HEK293 (cell line): ENCODE measurements at regions not wholly inside any gene's neighbourhood (a gene's known extent, or its start where the extent isn't known, plus 50 kb on each side); places are given as distances from the start of the nearest gene placed in this dataset.

ENCODE experiments used
- ATF2 ChIP-seq: fragments of 450-650 bp; formaldehyde crosslinking; IDR thresholded peaks from 2 replicates; pipeline ENCODE4 v1.5.1; 2016; ENCODE audit warnings: missing biosample characterization, missing genetic modification characterization, low read depth
- BCL11A ChIP-seq: fragments of 450-650 bp; formaldehyde crosslinking; IDR thresholded peaks from 2 replicates; pipeline ENCODE4 v1.5.1; 2016; ENCODE audit warnings: low read depth, missing biosample characterization, missing genetic modification characterization
- BCL11B ChIP-seq: fragments of 450-650 bp; formaldehyde crosslinking; IDR thresholded peaks from 2 replicates; pipeline ENCODE4 v1.5.1; 2016; ENCODE audit warnings: low read depth, missing biosample characterization, missing genetic modification characterization
- IKZF3 ChIP-seq: fragments of 450-650 bp; IDR thresholded peaks from 2 replicates; pipeline ENCODE4 v1.5.0; 2018; ENCODE audit warnings: missing biosample characterization, mild to moderate bottlenecking, missing genetic modification characterization, moderate library complexity
- KLF1 ChIP-seq: fragments of 450-650 bp; formaldehyde crosslinking; IDR thresholded peaks from 2 replicates; pipeline ENCODE4 v1.5.1; 2016; ENCODE audit warnings: missing biosample characterization, missing genetic modification characterization
- MZF1 ChIP-seq: fragments of 450-650 bp; formaldehyde crosslinking; IDR thresholded peaks from 2 replicates; pipeline ENCODE4 v1.5.1; 2017; ENCODE audit warnings: missing biosample characterization, missing genetic modification characterization, borderline replicate concordance
- PATZ1 ChIP-seq: fragments of 450-650 bp; formaldehyde crosslinking; IDR thresholded peaks from 2 replicates; pipeline ENCODE4 v1.5.1; 2016; ENCODE audit warnings: missing biosample characterization, missing genetic modification characterization
- SCRT2 ChIP-seq: fragments of 450-650 bp; formaldehyde crosslinking; IDR thresholded peaks from 2 replicates; pipeline ENCODE4 v1.5.1; 2016; ENCODE audit warnings: missing biosample characterization, missing genetic modification characterization
- SP7 ChIP-seq: fragments of 450-650 bp; formaldehyde crosslinking; IDR thresholded peaks from 2 replicates; pipeline ENCODE4 v1.5.1; 2016; ENCODE audit warnings: missing biosample characterization, missing genetic modification characterization
- YY2 ChIP-seq: fragments of 450-650 bp; formaldehyde crosslinking; IDR thresholded peaks from 2 replicates; pipeline ENCODE4 v1.5.1; 2016; ENCODE audit warnings: missing biosample characterization, missing genetic modification characterization
- ZBTB17 ChIP-seq: fragments of 450-650 bp; formaldehyde crosslinking; IDR thresholded peaks from 2 replicates; pipeline ENCODE4 v1.5.1; 2016; ENCODE audit warnings: missing biosample characterization, missing genetic modification characterization
- ZBTB7A ChIP-seq: fragments of 450-650 bp; formaldehyde crosslinking; IDR thresholded peaks from 2 replicates; pipeline ENCODE4 v1.5.1; 2016; ENCODE audit warnings: low read depth, missing biosample characterization, missing genetic modification characterization
- ZBTB8A ChIP-seq: fragments of 450-650 bp; formaldehyde crosslinking; IDR thresholded peaks from 2 replicates; pipeline ENCODE4 v1.5.1; 2016; ENCODE audit warnings: missing biosample characterization, missing genetic modification characterization
- ZFHX2 ChIP-seq: fragments of 450-650 bp; formaldehyde crosslinking; conservative IDR thresholded peaks from 2 replicates; pipeline ENCODE4 v1.5.1; 2016; ENCODE audit warnings: missing biosample characterization, missing genetic modification characterization
- ZFP69B ChIP-seq: fragments of 450-650 bp; formaldehyde crosslinking; IDR thresholded peaks from 2 replicates; pipeline ENCODE4 v1.5.1; 2016; ENCODE audit warnings: missing biosample characterization, missing genetic modification characterization
- ZNF18 ChIP-seq: fragments of 450-650 bp; formaldehyde crosslinking; IDR thresholded peaks from 2 replicates; pipeline ENCODE4 v1.5.1; 2016; ENCODE audit warnings: missing biosample characterization, missing genetic modification characterization
- ZNF223 ChIP-seq: fragments of 450-650 bp; formaldehyde crosslinking; IDR thresholded peaks from 2 replicates; pipeline ENCODE4 v1.5.1; 2016; ENCODE audit warnings: missing biosample characterization, missing genetic modification characterization
- ZNF24 ChIP-seq: fragments of 450-650 bp; formaldehyde crosslinking; IDR thresholded peaks from 2 replicates; pipeline ENCODE4 v1.5.1; 2016; ENCODE audit warnings: missing biosample characterization, missing genetic modification characterization
- ZNF362 ChIP-seq: fragments of 450-650 bp; formaldehyde crosslinking; IDR thresholded peaks from 2 replicates; pipeline ENCODE4 v1.5.1; 2016; ENCODE audit warnings: missing biosample characterization, missing genetic modification characterization
- ZNF37A ChIP-seq: fragments of 450-650 bp; IDR thresholded peaks from 2 replicates; pipeline ENCODE4 v1.5.1; 2018; ENCODE audit warnings: missing biosample characterization, missing genetic modification characterization
- ZNF416 ChIP-seq: fragments of 450-650 bp; formaldehyde crosslinking; IDR thresholded peaks from 2 replicates; pipeline ENCODE4 v1.5.1; 2016; ENCODE audit warnings: missing biosample characterization, missing genetic modification characterization
- ZNF449 ChIP-seq: fragments of 450-650 bp; formaldehyde crosslinking; IDR thresholded peaks from 2 replicates; pipeline ENCODE4 v1.5.1; 2017; ENCODE audit warnings: missing biosample characterization, mild to moderate bottlenecking, missing genetic modification characterization, moderate library complexity
- ZNF501 ChIP-seq: fragments of 450-650 bp; formaldehyde crosslinking; IDR thresholded peaks from 2 replicates; pipeline ENCODE4 v1.5.1; 2016; ENCODE audit warnings: missing biosample characterization, missing genetic modification characterization
- ZNF580 ChIP-seq: fragments of 450-650 bp; formaldehyde crosslinking; IDR thresholded peaks from 2 replicates; pipeline ENCODE4 v1.5.1; 2016; ENCODE audit warnings: missing biosample characterization, missing genetic modification characterization
- ZNF585B ChIP-seq: fragments of 450-650 bp; formaldehyde crosslinking; IDR thresholded peaks from 2 replicates; pipeline ENCODE4 v1.5.1; 2016; ENCODE audit warnings: missing biosample characterization, missing genetic modification characterization
- ZNF610 ChIP-seq: fragments of 450-650 bp; formaldehyde crosslinking; IDR thresholded peaks from 2 replicates; pipeline ENCODE4 v1.5.1; 2016; ENCODE audit warnings: missing biosample characterization, missing genetic modification characterization, borderline replicate concordance
- ZNF654 ChIP-seq: fragments of 450-650 bp; formaldehyde crosslinking; IDR thresholded peaks from 2 replicates; pipeline ENCODE4 v1.5.1; 2016; ENCODE audit warnings: low read depth, missing biosample characterization, missing genetic modification characterization
- ZNF664 ChIP-seq: fragments of 450-650 bp; formaldehyde crosslinking; IDR thresholded peaks from 2 replicates; pipeline ENCODE4 v1.5.1; 2016; ENCODE audit warnings: missing biosample characterization, missing genetic modification characterization
- ZNF76 ChIP-seq: fragments of 450-650 bp; formaldehyde crosslinking; IDR thresholded peaks from 2 replicates; pipeline ENCODE4; 2016; ENCODE audit warnings: low read depth, missing biosample characterization, missing genetic modification characterization, borderline replicate concordance
- ZSCAN30 ChIP-seq: fragments of 450-650 bp; IDR thresholded peaks from 2 replicates; pipeline ENCODE4 v1.5.1; 2018; ENCODE audit warnings: missing biosample characterization, mild to moderate bottlenecking, missing genetic modification characterization, moderate library complexity
- ZSCAN5A ChIP-seq: fragments of 450-650 bp; formaldehyde crosslinking; IDR thresholded peaks from 2 replicates; pipeline ENCODE4 v1.5.1; 2016; ENCODE audit warnings: missing biosample characterization, missing genetic modification characterization

GRCh38 chr6:21748343-21749056 is 154.9 kb downstream of the SOX4 start (continued):
- TF ChIP-seq ZNF76 (tag by site-specific recombination) (peak; percentile 33; the same call in 1 of the 2 replicates), KLF1 (tag by site-specific recombination) (peak; percentile 86), ZNF580 (tag by site-specific recombination) (peak; percentile 92), SP7 (tag by site-specific recombination) (peak; percentile 96), ZNF654 (tag by site-specific recombination) (0 out of 2 replicates have a peak, but pooled peaks have one; percentile 2), ZNF24 (tag by site-specific recombination) (peak; percentile 88), BCL11A (peak; percentile 95), ATF2 (tag by site-specific recombination) (peak; percentile 44; the same call in 1 of the 2 replicates), PATZ1 (tag by site-specific recombination) (peak; percentile 92), ZSCAN30 (peak; percentile 93), ZNF416 (tag by site-specific recombination) (no peak), YY2 (no peak), ZNF223 (tag by site-specific recombination) (no peak), BCL11B (tag by site-specific recombination) (peak; percentile 91), ZNF18 (tag by site-specific recombination) (peak; percentile 81), SCRT2 (peak; percentile 93), ZNF501 (tag by site-specific recombination) (0 out of 2 replicates have a peak, but pooled peaks have one; percentile 69), ZNF664 (tag by site-specific recombination) (peak; percentile 90), ZSCAN5A (0 out of 2 replicates have a peak, but pooled peaks have one; percentile 16), ZNF585B (tag by site-specific recombination) (no peak), ZBTB7A (tag by site-specific recombination) (no peak), MZF1 (tag by site-specific recombination) (no peak; the same call in 1 of the 2 replicates), ZFHX2 (peak; percentile 86), ZNF610 (tag by site-specific recombination) (0 out of 2 replicates have a peak, but pooled peaks have one; percentile 20), IKZF3 (tag by site-specific recombination) (peak; percentile 94), ZBTB8A (peak; percentile 60; the same call in 1 of the 2 replicates), ZFP69B (tag by site-specific recombination) (peak; percentile 50; the same call in 1 of the 2 replicates), ZNF362 (tag by site-specific recombination) (0 out of 2 replicates have a peak, but pooled peaks have one; percentile 39), ZBTB17 (peak; percentile 72), ZNF37A (no peak), ZNF449 (tag by site-specific recombination) (0 out of 2 replicates have a peak, but pooled peaks have one; percentile 18)
